ENCODE measurements at regions not wholly inside any gene's neighbourhood (a gene's known extent, or its start where the extent isn't known, plus 50 kb on each side); places are given as distances from the start of the nearest gene placed in this dataset.
"Not testable (repeated sequence)": the region's sequence is repeated elsewhere in the genome, so short reads cannot be mapped to it uniquely, and the experiment has no call there.

DNA sequence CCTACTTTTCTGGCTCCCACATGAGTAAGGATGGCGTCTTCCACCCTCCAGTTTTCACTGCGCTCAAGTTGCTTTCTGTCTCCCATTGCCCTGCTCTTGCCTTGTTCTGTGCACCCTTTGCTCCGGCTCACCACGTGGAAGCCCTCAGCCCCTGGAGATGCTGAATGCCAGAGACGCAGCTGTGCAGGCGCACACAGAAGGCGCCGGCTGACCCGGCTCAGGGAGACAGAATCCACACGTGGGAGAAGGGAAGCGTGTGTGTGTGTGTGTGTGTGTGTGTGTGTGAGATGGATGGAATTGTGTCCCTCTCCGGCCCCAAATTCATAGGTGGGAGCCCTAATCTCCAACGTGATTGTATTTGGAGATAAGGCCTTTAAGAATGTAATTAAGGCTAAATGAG, 118.2 kb upstream of the ERRFI1 start:
- no peak for DNase-seq (ENCODE audit: low spot score)

DNA sequence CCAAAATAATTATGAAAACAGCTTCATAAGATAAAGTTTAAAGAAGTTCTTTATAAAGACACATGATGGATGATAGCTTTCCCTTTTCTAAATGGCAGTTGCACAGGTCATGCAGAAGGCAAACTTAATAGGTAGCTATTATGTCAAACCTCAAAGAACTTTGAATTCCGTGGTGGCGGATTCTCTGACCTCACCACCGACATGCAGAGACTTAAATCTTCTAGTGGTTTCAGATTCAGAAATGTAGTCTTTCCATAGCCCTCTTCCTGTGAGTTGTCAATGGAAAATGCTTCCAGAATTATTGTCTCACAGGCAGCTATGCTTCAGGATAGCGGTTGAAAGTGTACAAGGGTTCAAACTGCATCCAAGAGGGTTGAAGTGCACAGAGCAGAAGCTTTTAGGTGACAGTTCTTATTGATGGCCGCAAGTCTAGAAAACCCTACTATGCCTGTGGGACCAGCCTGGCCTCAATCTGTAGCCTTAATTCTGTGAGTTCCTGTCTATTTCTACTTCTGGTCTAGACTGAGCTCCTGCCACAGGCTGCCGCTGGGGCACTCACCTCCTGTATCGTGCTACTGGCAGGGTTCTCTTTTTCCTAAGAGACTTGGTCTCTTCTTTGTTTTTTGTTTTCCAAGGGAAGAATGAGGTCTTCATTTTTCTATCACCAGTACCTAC, 117.0 kb upstream of the ERRFI1 start:
- DNase-seq (ENCODE audit: low spot score), result no peak

DNA sequence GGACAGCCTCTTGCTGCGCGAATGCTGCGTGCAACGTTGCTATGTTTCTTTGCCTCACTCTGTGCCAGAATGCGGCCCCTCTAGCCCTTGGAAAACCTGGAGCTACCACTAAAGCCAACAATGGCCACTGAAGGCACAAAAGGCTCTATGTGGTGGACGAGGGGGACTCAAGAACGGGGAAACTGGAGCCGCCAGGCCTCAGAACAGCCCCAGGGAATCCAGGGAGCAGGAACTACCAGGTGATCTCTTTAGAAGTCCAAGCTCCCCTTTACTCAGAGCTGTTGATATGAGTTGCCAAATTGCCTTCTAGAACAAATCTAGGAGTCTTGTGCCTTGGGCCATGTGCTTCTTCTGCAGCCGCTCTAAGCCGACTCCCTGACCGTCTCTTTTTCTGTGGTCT, 113.8 kb upstream of the ERRFI1 start:
- DNase-seq (ENCODE audit: low spot score), result no peak

DNA sequence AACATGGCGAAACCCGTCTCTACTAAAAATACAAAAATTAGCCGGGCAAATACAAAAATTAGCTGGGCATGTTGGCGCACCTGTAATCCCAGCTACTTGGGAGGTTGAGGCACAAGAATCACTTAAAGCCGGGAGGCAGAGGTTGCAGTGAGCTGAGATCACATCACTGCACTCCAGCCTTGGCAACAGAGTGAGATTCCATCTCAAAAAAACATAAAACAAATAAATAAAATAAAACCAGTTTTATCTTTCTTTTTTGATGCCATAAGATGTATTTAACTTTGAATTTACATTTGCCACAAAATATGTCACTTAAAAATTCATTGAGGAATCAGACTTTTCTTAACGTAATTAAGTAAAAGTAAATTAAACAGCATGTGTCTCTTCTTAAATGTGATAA, 113.3 kb upstream of the ERRFI1 start:
- DNase-seq (ENCODE audit: low spot score), result no peak

DNA sequence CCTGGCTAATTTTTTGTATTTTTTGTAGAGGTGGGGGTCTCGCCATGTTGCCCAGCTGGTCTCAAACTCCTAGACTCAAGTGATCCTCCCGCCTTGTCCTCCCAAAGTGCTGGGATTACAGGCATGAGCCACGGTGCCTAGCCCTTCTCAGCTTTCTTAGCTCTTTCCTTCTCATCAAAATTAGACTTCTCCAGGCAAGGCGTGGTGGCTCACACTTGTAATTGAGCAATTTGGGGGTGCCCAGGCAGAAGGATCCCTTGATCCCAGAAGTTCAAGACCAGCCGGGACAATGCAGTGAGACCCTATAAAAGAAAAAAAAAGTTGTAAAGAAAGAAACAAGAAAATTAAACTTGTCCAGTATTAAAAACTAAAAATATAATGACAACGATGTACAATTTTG, 112.6 kb upstream of the ERRFI1 start:
- DNase-seq (ENCODE audit: low spot score), result no peak

DNA sequence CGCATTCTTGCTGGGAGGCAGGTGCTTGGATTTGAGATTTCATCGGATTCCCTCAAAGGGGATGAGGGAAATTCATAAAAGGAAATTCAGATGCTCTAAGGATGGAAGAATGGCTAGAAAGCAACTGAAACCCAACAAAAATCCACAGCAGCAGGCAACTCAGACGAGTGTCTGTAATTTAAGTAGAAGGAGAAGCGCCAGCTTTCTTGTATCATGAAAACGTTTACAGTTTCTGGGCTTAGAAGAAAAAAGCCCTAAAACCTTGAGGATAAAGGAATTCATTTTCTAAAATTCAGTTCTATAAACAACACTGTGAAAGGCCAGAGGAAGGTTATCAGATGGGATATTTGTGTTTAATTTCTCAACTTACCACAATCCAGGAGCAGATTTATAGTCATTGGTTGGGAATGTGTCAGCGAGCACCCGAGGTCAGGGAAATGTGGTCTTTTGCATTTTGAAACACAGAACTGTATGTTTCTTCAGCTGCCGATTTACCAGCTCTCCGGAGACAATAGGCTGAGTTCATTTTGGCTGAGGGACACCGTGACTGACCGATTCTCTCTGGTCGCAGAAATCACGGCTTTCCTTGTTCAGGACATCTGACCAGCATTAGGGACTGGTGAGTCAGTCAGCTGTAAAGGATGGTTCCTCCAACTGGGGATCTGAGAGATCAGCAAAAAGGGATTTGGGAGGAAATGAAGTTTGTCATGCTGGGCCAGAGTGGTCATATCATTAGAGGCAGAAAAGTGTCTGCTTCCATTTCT, 111.6 kb upstream of the ERRFI1 start:
- DNase-seq (ENCODE audit: low spot score), result no peak

DNA sequence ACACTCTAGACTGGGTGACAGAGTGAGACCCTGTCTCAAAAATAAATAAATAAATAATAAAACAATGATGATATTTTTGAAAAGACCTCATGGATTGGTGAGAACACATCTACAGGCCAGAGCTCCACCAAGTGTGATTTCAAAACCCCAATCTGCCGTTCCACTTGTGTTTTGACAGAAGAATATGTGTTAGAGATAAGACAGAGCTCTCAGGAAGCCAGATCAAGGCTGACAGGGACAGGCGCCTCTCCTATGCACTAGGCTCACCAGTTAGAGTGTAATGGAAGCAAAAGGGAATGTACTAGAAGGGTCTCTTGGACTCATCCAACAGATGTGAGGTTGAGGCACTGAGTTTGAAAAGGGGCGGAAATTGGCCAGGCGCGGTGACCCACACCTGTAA, 110.7 kb upstream of the ERRFI1 start:
- DNase-seq (ENCODE audit: low spot score), result no peak

DNA sequence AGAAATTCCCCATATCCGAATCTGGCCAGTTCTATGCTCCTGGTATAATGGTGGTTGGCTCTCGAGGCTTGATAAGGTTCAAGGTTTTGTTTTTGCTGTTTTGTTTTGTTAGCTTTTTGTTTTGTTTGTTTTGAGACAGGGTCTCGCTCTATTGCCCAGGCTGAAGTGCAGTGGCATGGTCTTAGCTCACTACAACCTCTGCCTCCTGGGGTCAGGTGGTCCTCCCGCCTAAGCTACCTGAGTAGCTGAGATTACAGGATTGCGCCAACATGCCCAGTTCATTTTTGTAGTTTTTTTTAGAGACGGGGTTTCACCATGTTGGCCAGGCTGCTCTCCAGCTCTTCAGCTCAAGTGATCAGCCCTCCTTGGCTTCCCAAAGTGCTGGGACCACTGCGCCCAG, 109.1 kb upstream of the ERRFI1 start:
- no peak for DNase-seq (ENCODE audit: low spot score)

DNA sequence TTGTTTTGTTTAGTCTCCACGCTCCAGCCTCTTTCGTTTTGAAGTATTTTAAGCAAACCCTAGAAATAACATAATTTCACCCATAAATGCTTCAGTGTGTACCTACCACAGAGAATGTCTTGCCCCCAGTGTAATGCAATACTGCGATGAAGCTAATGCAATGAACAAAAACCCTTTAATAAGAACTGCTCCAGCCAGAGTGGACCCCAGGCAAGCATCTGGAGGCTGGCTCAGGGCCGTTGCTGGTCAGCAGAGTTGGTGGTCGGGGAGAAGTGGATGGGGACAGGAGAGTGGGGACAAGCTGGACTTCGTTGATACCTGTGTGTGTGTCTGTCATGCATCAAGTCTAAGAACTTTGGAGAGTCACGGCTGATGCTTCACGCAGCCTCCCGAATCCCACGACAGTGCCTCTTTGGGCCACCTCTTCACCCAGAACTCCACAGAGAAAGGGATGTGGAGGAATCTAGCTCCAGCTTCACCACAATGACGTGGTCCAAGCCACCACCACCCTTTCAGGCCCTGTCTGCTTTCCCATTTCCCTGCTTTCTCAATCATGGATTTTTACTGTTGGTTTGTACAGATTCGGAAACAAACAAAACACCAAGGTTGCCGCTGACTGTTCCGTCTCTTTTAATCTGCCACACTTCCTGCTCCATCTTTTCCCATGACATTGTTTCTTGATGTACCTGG, 108.6 kb upstream of the ERRFI1 start:
- no peak for DNase-seq (ENCODE audit: low spot score)

DNA sequence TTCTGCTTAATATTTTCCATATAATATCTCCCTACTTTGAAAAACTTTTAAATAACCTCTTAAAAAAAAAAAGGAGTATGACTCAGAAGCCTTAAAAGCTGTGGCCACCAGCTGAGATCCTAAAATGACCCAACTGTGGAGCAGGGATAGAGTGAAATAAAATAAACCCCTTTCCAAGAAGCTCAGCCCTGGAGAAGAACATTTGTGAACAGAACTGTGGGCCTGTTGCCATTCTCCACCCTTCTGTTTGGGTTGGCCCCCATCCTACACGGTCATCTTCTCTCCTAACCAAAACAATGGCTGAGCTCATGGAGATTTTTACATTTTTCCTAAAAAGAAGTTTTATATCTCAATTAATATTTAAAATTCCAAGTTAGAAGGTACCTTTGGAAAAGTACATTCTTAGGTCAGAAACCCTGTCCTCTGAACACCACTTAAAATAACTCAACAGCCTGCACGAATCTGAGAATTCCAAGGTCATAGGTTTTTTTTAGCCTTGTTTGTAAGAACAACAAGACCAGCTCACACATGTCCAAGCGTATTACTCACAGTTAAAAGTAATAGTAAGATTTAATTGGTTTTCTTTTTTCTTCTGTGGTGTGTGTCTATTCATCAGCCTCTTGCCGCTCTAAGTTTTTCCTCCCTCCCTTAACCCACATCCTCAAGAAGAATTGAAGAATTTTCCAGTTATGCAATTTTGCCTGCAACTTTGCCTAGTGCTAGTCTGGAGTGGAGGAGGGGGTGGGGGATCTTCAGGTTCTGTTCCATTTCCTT, 107.7 kb upstream of the ERRFI1 start:
- no peak for DNase-seq (ENCODE audit: low spot score)

DNA sequence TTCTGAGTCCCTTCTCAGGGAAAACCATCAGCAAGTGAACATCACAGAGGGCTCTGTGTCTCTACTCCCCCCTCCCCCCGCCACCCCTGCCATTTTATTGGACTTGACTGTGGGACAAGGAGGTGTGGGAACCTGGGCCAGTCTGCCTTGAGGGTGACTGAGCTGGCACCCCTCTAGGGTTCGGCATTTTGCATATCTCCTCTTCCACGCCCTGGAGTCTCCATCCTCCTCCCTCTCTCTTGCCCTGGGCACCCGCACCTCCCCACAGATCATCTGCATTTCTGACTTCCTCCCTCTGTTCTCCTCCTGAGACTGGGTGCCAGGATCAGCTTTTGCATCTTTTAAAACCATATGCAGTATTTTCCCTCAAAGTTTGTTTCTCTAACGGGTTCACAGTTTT, 107.1 kb upstream of the ERRFI1 start:
- no peak for DNase-seq (ENCODE audit: low spot score)

DNA sequence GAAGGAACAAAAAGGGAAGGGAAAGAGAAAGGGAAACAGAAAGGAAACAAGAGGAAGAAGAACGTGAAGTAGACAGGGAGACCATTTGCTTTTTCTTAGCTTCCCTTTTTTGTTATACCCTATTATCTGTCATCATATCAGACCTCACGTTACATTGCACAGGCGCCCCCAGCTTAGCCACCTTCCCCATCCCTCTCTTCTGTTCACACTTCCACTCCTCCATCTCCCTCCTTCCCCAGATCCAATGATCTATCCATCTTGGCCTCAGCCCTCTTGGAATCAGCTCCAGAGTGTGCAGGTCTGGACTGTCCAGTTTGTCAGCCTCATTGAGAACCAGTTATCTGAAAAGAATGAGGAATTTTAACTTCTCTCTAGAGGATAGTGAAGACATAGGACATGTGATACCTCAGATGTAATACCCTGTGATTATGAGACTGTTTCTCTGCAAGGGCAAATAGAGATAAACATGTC, 101.1 kb upstream of the ERRFI1 start:
- DNase-seq (ENCODE audit: low spot score), result no peak

DNA sequence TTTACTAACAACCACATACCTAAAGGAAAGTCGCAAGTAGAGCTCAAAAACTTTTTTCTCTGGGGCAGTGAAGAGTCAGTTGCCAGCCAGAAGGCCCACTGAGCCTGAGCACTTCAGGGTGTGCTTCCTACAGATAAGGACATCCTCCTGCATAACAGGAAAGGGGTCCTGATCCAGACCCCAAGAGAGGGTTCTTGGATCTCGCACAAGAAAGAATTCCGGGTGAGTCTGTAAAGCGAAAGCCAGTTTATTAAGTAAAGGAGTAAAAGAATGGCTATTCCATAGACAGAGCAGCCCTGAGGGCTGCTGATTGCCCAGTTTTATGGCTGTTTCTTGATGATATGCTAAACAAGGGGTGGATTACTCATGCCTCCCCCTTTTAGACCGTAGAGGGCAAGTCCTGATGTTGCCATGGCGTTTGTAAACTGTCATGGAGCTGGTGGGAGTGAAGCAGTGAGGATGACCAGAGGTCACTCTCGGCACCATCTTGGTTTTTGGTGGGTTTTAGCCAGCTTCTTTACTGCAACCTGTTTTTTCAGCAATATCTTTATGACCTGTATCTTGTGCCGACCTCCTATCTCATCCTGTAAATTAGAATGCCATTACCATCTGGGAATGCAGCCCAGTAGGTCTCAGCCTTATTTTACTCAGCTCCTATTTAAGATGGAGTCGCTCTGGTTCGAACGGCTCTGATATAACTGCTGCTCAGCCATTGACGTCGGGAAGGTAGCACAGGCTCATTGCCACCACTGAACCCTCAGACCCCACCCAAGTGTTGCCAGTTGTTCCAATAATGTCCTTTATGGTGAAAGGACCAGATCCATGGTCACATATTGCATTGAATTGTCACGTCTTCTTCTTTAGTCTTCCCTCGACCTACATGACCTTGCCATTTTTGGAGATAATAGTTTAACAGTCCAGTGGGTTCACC, 96.6 kb upstream of the ERRFI1 start:
- no peak for DNase-seq (ENCODE audit: low spot score)

DNA sequence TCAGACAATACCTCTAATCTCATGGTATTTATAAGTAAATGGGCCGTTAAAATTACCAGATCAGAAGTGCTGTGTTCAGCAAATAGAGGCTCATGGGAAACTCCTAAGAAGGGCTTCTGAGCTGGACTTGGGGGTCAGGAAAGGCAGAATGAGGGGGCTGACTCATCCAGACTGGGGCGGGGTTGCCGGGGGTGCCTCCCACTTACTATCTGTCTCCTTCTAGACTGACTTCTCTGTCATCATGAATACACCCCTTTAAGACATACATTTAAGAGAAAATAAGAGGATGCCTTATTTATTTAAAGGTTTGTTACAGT, 96.0 kb upstream of the ERRFI1 start:
- no peak for DNase-seq (ENCODE audit: low spot score)

DNA sequence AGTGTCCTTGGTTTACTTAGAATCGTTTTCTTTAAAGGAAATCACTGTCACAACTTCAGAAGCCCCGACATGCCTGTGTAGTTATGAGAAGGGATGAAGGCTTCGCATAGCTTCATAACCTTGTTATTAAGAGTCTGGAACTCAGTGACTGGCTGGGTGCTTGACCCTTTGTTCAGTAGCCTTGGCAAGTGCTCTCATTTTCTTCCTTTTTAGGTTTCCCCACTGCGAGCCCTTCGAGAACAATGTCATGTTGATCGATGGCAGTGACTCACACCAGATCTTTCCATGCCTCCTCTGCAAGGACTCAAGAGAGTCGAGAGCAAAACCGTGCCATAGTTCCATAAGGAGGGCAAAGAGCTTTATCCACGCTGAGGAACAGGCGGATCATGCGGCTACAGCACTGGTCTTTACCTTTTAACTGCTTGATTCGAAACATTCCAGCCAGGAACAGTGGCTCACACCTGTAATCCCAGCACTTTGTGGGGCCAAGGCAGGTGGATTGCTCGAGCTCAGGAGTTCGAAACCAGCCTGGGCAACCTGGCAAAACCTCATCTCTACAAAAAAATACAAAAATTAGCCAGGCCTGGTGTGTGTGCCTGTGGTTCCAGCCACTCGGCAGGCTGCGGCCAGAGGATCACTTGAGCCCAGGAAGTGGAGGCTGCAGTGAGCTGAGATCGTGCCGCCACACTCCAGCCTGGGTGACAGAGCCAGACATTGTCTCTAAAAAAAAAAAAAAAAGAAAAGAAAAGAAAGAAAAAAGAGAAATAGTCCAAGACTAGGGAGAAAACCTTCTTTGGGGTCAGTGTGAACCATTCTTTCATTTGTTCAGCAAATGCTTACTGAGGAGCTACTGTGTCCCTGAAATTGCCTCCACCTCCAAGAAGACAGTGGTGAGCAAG, 95.4 kb upstream of the ERRFI1 start:
- DNase-seq (ENCODE audit: low spot score), result no peak

DNA sequence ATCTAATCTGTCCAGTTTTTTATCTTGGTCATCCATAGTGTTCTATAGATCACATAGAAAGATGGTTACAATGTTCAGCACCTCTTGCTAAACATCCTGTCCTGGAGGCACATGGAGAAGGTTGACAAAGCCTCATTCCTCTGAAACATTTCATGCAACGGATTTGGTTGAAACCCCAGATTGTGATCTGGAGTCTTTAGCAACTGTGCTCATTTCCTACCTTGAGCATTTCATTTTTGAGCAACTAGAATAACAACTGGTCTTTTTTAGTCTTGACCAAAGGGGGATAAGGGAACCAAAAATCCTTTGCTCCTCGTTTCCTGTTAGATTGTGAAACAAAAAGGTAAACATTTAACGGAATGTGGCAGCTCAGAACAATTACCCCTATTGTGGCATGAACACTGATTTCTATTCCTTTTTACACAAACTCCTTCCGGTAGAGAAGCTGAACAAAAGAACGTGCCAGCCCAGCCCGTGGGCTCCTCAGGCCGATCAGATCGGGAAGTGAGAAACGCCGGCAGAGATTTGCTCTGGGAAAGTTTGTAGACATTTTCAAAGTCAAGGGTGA, 94.7 kb upstream of the ERRFI1 start:
- DNase-seq (ENCODE audit: low spot score), result no peak

DNA sequence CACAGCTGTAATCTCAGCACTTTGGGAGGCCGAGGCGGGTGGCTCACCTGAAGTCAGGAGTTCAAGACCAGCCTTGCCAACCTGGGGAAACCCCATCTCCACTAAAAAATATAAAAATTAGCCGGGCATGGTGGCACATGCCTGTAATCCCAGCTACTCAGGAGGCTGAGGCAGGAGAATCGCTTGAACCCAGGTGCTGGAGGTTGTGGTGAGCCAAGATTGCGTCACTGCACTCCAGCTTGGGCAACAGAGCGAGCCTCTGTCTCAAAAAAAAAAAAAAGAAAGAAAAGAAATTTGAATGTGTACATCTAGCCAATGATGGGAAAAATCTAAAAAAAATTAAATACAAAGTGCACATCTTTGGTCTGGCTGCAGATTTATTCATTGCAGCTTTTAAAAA, 92.6 kb upstream of the ERRFI1 start:
- DNase-seq (ENCODE audit: low spot score), result not testable (repeated sequence)

DNA sequence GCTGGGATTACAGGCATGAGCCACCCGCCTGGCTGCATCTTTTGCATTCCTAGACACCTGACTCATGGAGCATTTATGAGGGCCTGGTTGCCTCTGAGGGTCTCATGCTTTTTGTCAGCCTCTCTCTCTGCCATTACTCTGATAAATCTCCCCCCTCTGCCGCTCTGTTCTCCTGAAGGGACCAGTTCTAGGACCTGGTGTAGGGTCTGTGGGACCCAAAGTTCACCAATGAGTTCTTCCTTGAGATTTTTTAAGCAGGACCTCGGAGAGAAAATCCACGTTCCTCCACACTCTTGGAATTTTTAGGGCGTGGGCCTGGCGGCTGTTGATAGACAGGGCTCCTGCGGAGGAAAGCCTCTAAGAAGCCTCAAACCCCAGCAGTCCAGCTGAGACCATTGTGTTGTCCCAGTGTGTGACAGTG, 91.9 kb upstream of the ERRFI1 start:
- DNase-seq (ENCODE audit: low spot score), result no peak

DNA sequence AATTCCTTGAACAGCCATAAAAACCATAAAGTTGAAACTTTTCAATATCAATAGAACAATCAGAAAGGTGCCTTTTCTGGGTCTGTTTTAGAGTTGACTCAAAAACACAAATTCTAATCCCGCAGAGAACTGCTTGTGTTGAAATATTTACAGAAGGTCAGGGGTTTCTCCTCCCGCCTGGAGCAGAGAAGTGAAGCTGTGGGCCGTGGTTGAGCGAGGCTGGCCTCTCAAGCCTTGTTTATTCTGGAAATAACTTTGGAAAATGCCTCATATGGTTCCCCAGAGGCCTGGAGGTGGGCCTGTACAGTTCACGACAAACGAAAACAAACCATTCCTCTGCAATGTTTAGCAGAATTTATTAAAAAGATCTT, 90.8 kb upstream of the ERRFI1 start:
- no peak for DNase-seq (ENCODE audit: low spot score)

DNA sequence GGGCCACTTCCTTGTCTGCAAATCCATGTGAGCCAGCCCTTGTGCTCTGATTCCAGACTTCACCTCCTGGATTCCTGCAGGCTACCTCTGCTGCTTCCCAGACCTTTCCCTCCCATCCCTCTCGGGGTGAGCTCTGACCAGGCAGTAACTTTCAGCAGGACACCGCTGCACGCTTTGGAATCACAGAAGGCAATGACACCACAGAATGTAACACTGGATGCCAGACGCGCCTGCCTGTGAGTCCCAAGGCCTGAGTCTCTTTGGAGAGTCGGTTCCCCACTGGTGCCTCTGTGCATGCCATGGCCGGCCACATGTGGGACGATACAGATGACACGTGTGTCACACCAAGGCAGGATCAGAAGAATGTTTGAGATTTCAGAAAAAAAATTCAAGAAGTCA, 89.7 kb upstream of the ERRFI1 start:
- no peak for DNase-seq (ENCODE audit: low spot score)

Measured in CD4-positive, alpha-beta T cell treated with Interleukin-2 at 100 ng/mL for 4 hours (primary cell).